Peyer's patch (tissue), 4 donors: ENCODE measurements at regions not wholly inside any gene's neighbourhood (a gene's known extent, or its start where the extent isn't known, plus 50 kb on each side); places are given as distances from the start of the nearest gene placed in this dataset.

ENCODE experiments used
- POLR2A ChIP-seq, 2 donors: fragments of 450-650 bp; IDR thresholded peaks; one replicate each; pipeline ENCODE4 v1.5.1; 2017; ENCODE audit warnings: antibody characterized with exemption in 2 of 2, mild to moderate bottlenecking in 2 of 2, moderate library complexity in 2 of 2
- TF ChIP-seq, protein P1 (sequence below), 6 experiments: fragments of 450-650 bp in 4 of 6; fragments of 200-600 bp in 2 of 6; sonication (generic) in 1 of 6; IDR thresholded peaks; one replicate each; pipeline ENCODE4 v1.5.1; 2017 to 2019; ENCODE audit warnings: antibody characterized with exemption in 6 of 6, mild to moderate bottlenecking in 3 of 6, moderate library complexity in 1 of 6

DNA sequence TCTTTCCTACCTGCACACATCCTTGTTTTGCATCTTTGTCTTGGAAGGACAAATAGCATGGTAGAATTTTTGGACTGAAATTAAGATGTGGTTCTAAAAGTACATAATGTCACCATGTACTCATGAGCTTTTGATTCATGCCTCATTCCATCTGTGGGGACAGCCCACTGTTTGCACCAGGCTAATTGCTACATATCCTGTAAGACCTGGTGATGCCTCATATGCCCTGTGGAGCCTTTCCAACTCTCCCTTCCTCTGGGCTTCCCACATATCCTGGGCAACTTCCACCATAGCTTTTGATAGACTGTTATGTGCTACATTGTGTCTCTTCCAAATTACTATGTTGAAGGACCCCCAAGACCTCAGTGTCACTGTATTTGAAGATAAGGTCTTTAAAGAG, 213.6 kb upstream of the PREP start:
- TF ChIP-seq POLR2A (IDR thresholded peaks at IDR 0.05) = no peak
- TF ChIP-seq, protein P1, sequence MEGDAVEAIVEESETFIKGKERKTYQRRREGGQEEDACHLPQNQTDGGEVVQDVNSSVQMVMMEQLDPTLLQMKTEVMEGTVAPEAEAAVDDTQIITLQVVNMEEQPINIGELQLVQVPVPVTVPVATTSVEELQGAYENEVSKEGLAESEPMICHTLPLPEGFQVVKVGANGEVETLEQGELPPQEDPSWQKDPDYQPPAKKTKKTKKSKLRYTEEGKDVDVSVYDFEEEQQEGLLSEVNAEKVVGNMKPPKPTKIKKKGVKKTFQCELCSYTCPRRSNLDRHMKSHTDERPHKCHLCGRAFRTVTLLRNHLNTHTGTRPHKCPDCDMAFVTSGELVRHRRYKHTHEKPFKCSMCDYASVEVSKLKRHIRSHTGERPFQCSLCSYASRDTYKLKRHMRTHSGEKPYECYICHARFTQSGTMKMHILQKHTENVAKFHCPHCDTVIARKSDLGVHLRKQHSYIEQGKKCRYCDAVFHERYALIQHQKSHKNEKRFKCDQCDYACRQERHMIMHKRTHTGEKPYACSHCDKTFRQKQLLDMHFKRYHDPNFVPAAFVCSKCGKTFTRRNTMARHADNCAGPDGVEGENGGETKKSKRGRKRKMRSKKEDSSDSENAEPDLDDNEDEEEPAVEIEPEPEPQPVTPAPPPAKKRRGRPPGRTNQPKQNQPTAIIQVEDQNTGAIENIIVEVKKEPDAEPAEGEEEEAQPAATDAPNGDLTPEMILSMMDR (IDR thresholded peaks at IDR 0.05) = no peak
